Stimulated activated CD8-positive, alpha-beta memory T cell treated with anti-CD3 and anti-CD28 coated beads, Interleukin-7, amount 100 ng/mL, for 4 hours (primary cell): ENCODE measurements at regions not wholly inside any gene's neighbourhood (a gene's known extent, or its start where the extent isn't known, plus 50 kb on each side); places are given as distances from the start of the nearest gene placed in this dataset.

Source experiments
- DNase-seq, 2 donors: peaks; one replicate each; pipeline ENCODE4 v3.0.0-alpha.2; 2020; ENCODE audit warnings: low read depth in 2 of 2

DNA sequence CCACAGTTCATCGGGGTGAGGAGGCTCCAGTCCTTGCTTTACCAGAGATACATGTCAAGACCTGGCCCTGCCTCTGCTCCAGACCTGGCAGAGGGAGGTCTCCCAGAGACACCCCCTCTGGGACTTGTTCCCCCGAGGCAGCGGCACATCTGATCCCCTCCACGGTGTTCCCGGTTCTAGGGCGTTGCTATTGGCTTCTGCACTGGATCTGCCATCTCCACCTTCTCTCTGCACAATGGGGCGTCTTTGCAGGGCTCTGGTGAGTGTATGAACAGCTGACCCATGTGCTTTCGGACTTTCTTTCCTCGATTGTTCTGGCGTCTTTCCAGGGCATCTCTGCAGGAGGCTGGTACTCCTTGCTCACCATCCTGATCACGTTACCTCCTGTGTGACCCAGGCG, 930.4 kb downstream of the TBC1D22A start:
- no peak for DNase-seq

DNA sequence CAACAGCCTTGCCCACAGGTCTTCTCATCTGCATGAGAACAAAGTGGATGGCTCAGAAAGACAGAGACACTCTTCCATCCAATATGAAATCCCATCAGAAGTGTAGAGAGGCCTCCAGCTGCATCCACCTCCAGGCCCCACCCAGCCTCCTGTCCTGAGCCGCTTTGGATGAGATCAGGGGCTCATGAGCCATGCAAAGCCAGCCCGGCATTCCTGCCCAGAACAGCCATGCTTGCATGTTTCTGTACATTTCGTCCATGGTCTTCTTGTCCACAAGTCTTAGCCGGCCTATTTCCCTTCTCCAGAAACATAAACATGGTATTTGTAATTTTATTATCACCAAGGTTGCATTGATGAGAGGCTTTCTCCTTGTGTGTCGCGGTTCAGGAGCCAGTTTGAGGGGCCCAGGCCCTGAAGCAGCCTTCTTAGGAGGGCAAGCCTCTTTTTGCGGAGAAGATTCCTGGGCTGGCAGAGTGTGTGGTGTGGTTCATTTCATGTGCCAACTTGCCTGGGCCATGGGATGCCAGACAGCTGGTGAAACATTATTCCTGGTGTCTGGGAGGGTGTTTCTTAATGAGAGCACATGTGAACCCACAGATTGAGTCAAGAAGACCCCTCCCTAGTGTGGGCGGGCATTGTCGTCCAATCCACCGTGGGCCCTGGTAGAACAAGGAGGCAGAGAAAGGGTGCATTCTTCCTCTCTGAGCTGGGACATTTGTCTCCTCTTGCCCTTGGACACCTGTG, 928.9 kb downstream of the TBC1D22A start:
- no peak for DNase-seq

DNA sequence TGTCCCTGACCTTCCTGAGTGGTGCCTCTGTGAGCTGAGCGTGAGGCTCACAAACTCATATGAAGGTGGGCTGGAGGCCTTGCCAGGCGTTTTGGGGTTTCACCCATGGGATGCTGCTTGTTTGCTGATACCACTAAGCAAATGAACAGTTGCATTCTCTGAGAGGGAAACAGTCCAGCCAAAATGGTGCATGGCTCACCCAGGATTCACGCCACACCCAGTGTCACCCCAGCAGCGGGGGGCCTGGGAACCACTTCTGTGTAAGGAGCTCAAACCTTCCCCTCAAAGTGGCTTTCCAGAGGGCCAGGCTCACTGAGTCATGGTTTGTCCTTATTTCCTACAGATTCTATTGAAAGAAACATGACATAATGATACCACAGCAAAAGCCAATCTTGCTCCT, 928.1 kb downstream of the TBC1D22A start:
- DNase-seq = no peak

DNA sequence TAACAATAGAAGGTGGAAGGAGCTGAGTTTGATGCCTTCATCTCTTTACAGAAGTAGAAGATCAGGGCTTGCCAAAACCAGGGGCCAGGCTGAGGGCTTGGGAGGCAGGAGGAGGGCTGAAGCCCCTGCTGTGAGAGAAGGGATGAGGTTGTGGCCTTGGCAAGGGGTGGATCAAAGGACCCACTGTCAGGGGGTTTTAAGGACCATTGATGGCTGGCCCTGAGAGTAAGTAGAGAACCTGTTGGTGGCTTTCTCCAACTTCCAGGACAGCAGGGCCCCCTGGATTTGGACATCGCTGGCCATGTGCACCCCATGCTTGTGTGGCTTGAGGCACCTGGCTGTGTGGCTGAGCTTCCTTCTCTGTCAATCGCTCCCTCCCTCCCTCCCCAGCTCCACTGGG, 927.7 kb downstream of the TBC1D22A start:
- DNase-seq = no peak

DNA sequence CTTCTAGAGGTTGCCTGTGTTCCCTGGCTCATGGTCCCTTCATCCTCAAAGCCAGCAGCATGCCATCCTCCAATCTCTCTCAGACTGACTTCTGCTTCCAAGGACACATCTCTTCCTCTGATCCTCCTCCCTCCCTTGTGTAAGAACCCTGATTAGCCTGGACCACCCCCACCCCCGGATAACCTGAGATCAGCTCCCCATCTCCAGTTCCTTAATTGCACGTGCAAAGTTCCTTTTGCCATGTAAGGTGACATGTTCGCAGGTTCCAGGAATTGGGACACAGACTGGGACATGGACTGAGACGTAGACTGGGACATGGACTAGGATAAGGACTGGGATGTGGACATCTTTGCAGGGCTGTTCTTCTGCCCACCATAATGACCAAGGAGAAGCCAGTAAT, 925.3 kb downstream of the TBC1D22A start:
- DNase-seq = no peak

DNA sequence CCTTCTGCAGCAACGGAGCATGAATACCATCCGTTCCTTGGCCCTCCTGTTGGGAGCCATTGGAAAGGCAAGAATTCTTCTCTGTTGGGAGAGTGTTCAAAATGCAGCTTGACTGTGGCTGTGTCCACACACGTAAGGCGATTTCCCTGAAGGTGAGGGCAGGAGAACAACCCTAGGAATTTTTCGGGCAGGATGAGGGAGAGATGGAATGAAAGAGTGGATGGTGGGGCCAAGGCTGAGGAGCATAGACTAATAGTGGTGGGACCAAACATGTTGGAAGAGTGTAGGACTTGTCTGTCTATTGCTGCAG, 924.9 kb downstream of the TBC1D22A start:
- DNase-seq = no peak

DNA sequence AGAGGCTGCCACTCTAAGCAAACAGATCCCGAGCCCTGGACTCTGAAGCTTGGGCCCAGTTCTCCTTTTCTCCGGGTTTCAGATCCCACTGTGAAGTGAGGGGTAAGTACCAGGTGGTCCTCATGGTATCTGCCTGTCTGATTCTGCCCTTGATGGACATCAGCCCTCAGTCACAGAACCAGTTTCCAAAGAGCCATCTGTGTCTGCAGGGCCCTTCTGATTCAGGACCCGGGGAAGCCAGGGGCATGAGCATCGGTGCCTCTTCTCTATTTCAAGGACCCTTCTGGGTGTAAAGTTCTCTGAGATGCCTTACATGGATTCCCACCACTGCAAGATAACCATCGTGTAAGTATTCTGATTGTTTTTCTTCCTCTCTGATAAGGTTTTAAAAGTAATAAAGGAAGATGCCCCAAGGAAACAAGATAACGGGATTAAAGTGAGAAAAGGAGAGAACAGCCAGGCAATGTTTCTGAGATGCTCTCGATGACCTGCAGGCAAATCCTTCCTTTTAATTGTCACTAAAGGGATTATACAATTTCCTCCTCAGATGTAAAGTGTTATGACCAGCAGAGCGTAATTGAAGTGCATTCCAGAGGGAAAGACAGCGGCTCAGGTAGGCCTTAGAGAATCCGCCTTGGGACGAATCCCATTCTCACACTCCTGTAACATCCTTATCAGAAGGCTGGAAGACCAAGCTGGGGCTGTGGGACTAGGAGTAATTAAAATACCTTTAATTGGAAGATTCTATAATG, 924.3 kb downstream of the TBC1D22A start:
- DNase-seq = no peak

DNA sequence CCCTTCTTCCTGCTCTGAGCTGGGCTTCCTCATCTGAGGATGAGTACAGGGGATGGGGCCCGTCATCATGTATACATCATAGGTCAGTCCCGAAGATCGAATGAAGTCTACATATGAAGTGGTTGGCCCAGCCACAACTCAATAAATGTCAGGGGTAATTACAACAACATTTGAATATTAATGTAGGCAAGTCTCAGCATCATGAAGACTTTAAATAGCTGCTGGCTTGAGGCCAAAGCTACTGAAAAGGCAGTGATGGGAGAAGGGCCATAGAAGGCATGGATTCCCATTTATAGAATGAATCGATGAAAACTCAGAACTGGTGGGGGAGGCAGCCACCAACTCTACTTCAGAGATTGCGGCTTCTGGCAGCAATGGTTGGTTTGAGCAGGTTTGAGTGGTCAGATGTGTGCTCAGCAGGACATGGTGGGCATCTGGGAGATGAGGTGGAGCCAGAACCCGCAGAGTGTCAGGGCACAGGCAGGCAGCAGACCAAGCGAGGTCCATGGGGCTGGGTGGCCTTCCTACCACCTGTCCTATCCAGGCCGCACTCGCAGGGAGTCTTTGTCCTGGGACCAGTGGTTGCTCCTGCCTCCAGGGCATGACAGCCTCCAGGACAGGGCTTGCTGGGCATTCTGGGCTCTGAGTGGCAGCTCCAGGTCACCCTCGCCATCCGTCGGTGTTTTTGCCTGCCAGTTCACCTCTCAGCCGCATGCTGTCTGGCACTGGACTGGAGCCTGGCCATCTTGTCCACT, 919.1 kb downstream of the TBC1D22A start:
- no peak for DNase-seq

DNA sequence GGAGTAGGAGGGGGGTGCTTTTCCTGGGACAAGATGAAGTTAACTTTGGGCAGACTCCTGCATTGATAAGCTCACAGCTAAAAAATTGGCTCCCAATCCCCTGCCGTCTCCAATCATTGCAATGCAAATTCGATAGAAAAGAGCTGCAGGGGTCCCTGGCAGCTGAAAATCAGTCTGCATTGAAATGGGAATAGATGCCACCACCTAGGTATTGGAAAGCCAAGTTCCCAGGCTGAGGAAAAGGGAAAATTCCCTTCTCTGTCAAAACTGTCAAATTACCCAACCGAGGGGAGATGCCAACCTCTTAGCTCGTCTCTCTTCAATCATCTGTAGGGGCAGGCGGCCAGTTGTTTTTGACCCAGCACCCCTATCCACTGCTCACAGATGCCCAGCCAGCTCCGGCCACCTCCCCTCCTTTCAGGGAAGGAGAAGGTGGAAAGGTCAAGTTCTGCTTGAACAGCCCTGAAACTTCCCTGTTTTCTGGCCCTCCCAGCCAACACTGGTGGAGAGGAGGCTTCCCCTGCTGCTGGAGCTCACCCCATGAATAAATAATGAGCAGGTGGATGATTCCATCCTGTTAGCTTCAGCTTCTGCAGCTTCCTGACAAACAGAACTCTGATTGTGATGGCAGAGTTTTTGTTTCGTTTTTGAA, 916.3 kb downstream of the TBC1D22A start:
- no peak for DNase-seq

DNA sequence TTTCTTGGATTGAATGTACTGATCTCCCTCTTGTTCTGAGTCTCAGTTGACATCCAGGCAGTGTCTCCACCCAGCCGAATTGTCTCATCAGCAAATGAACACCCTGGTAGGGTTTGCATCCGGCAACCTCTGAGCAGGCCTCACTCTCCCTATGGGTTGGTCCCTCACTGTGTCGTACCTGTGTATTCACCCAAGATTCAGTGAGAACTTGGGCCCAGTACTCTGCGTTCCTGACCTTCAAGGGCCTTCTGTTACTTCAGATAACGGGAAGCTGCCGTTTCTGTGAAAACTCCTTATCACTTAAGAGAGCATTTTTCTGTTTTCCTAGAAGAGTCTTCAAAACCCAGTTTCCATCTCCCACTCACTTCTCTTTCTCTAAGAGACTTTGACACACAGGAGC, 915.6 kb downstream of the TBC1D22A start:
- DNase-seq = no peak

DNA sequence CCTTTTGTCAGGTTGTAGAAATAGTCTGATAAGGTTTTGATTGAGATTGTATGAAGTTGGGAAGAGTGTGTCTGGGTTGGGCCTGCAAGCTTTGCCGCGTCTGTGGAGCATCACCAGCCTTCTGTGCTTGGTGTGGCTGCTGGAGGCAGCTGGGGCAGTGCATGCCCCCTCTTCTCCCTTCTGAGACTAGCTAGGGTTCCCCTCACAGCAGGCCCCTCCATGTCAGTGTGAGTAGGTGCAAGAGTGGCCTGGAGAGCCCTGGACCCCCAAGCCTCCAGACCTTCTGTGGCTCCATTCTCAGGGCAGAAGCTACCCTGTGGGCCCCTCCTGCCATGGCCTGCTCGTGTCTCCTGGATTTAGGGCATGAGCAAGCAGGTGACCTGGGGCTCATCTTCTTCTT, 914.2 kb downstream of the TBC1D22A start:
- DNase-seq = no peak

DNA sequence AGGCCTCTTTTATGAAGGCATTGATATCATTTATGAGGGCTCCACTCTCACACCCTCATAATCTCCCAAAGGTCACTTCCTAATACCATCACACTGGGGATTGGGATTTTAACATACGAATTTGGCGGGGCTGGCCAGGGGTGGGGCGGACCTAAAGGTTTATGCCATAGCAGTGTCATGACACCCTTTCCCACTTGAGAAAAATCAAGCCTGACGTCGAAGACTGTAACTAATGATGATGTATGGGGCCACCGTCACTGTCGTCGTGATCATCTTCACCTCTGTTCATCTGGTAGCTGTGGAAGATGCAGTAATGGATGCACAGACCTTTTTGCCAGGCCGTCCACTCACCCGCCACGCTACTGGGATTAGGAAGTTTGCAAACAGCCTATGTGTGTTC, 912.1 kb downstream of the TBC1D22A start:
- DNase-seq = no peak

DNA sequence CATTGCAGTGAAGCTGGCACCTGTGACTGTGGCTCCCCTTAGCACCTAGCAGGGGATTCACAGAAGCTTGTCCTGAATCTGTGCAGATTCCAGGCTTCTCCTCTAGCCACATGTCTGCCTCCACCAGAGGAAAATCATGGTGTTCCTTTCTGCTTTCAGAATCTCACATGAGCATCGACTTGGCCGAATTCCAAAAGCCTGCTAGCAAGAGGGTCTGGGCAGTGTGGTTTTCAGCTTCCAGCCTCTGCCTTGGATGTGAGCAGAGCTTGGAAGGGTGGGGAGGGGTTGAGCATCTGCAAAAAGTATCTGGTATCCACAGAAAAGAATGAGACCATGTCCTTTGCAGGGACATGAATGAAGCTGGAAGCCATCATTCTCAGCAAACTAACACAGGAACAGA, 911.1 kb downstream of the TBC1D22A start:
- no peak for DNase-seq

DNA sequence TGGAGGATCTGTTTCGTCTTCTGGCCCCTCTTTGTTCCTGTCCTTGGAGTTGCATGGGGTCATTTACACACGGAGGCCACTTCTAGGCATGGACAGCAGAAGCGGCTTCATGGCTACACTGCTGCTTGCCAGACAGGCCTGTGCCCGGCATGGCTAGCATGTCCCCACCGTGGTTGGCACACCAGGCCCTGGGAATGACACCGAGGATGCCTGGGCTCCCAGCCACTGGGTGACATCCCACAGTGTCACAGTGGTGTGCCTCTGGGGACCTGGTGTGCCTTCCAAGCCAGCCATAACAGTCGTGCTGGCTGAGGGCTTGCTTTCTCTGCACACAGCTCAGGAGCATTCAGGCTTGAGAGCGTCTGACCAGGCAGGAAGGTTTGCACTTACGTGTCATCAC, 910.1 kb downstream of the TBC1D22A start:
- DNase-seq = no peak

DNA sequence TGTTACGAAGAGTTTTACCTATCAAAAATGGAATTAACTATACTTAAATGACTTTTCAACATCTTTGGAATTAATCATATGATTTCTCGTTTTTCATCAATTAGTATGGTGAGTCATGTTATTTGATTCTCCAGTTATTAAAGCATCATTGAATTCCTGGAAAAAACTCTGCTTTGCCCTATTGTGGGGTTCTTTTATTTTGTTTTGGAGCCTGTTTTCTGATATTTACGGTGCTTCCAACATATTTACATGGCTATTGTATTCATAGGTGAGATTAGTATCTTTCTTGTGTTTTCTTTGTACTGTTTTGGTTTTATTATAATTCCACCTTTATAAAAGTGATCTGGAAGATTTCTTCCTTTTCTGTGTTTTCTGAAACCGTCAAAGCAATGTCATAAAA, 902.7 kb downstream of the TBC1D22A start:
- DNase-seq = no peak

DNA sequence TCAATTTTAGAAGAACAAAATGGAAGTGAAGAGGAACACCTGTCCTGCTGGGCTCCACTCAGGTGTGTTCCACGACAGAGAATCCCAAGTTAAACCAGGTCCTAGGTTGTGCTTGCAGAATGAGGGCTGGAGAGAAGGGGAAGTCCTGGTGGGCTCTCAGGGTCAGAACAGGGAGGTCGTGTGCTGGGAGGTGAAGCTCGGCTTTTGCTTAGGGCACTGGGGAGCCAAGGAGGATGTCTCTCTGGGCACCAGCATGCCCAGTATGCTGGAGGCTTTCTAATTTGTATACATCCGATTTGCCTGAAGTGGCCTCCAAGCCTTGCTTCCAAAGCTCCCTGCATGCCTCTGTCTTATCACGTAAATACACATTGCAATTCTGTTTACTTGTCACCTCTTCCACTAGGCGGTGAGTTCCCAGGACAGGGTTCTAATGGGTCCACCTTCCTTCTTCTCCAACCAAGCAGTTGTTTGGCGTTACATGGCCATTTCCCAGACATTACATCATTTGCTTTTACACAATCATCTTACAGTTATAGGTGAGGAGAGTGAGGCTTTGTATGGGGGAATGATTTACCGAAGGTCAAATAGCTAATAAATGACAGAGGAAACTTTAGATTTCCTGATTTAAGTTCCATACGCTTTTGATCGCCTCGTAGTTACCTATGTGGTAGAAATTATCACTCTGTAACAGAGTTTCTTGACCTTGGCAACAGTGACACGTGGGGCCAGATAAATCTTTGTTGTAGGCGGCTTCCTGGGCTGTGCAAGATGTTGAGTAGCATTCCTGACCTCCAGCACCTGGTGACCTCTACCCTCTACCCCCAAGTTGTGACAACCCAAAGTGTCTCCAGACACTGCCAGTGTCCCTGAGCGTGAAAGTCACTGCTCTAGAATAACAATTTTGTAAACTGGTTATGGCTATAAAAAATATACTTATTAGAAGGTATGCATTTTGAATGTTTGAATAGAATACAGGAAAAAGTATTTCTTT, 901.5 kb downstream of the TBC1D22A start:
- DNase-seq = no peak

DNA sequence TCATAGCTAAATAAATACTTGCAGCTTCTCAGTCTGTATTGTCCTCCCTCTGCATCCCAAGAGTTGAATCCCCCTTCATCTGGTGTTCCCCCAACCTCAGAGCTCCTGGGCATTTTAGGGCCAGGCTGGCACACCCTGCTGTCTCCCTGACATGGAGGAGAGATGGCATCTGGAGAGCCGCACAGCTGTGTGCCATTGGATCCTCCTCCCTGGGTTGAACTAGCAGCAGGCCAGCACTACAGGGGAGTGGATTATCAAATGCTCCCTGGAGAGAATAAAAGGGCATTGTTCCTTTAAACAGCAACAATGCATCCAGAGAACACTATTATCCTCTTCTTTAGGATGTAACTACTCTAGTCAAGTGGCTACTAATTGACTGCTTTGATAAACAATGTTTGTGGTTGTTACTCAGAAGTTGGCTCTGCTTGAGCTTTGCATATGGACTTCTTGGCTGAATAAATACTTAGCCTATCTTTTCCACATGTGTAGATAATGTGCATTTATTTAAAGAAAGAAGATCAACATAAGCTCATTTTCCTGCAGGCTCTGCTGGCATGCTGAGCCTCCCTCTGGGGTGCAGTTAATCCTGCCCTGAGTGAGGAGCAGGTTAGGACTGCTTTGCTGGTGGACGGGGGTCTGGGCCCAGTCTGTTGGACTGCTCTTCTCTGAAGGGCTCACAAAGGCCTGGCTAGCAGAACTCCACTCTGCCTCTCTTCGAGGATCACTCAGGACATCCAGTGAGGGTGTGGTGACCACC, 897.2 kb downstream of the TBC1D22A start:
- DNase-seq = no peak

DNA sequence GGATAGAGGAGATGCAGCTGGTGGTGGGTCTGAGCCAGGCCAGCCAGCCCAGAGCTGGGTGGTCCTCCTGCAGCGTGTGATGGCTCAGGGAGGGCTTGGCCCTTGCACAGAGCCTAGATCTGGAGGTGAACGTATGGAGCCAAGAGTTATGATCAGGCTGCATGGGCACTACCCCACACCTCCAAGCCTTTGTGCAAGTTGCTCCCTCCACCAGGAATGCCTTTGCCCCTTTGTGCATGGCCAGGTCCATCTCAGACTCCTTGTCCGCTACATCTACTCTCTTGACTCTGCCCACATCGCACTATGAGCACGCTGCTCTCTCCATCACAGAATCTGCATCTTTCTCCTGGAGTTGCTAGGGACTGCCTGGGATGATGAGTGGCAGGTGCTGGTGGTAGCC, 895.7 kb downstream of the TBC1D22A start:
- DNase-seq = no peak

DNA sequence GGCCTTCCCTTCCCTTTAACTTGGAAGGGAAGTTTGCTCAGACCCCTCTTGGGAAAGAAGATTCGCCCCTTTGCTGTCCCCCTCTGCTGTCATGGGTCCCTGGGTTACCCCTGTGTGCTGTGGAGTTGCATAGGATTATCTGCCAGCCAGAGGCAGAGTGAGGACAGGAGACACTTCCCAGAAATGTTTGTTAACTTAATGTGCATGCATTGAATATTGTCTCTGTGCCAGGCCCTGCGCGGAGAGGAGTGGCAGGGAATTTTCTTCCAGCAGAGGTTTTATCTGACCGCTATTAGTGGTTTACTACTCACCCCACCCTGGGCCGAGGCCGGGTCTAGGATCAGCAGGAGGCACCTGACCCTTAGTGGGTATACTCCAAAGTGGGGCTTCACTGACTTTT, 894.8 kb downstream of the TBC1D22A start:
- no peak for DNase-seq

DNA sequence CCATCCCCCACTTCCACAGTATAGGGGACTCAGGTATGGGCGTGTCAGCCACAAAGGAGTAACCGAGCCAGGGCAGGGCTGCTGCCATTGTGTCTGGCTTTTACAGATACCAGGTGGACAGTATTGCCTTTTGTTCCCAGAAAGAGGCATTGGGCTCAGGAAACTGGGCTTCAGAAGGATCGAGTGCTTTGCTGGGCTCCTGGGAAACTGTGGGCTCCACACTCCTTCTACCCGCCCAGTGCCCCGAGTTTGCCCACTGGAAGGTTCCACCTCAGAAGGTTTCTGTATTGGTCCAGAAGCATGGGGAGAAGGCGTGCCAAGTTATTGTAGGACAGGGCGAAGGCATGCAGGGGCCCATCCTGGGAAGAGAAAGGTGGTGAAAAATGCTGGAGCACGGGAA, 894.4 kb downstream of the TBC1D22A start:
- no peak for DNase-seq

DNA sequence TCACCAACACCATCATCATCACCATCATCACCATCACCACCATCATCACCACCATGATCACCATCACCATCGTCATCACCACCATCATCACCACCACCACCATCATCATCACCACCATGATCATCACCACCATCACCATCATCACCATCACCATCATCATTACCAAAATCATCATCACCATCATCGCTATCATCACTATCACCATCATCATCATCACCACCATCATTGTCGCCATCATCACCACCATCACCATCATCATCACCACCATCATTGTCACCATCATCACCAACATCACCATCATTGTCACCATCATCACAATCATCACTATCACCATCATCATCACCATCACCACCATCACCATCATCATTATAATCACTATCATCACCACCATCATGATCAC, 893.5 kb downstream of the TBC1D22A start:
- no peak for DNase-seq
